B cell (primary cell): ENCODE measurements at regions not wholly inside any gene's neighbourhood (a gene's known extent, or its start where the extent isn't known, plus 50 kb on each side); places are given as distances from the start of the nearest gene placed in this dataset.

Source experiments
- ATAC-seq: fragments of 200-7000 bp; cut with Tn5 transposase; one replicate; pipeline ENCODE4 v1.10.0; 2021; ENCODE audit warnings: low read depth, mild to moderate bottlenecking, moderate number of reproducible peaks, moderate library complexity
- CTCF ChIA-PET: fragments of 350-600 bp; sonication (Branson Sonifier 250); formaldehyde crosslinking; loops from one replicate; lab custom pipeline; 2021; ENCODE audit warnings: antibody characterized with exemption, inconsistent platforms; lab: Charles Lee
- POLR2A ChIA-PET: fragments of 350-600 bp; sonication (Branson Sonifier 250); formaldehyde crosslinking; loops from one replicate; lab custom pipeline; 2021; ENCODE audit warnings: antibody characterized with exemption; lab: Charles Lee
- DNase-seq: peaks from one replicate; pipeline ENCODE4 v3.0.0; 2013
- H2AFZ ChIP-seq: 2 replicates; pipeline ENCODE4 v1.6.1; 2012; ENCODE audit warnings: mild to moderate bottlenecking, low read depth, low read length; ENCODE audit not compliant: insufficient read depth, poor library complexity, severe bottlenecking
- H3K27ac ChIP-seq, 2 donors: 1 replicate in 1 of 2; 2 replicates in 1 of 2; pipeline ENCODE4 v1.5.1; 2012 to 2013; ENCODE audit warnings: low read length in 2 of 2, mild to moderate bottlenecking in 2 of 2, moderate library complexity in 1 of 2
- H3K27me3 ChIP-seq, 4 experiments: fragments of 200-600 bp in 1 of 4; sonication (generic) in 1 of 4; replicated peaks in 1 of 4; 1 replicate in 2 of 4; 2 replicates in 2 of 4; pipeline versions ENCODE4 v1.6.1 to v1.7.0; 2013 to 2016; ENCODE audit warnings: low read length in 3 of 4, mild to moderate bottlenecking in 2 of 4, mixed read lengths in 1 of 4, moderate library complexity in 1 of 4; ENCODE audit not compliant: insufficient read depth in 4 of 4, control insufficient read depth in 3 of 4; ENCODE audit errors: control extremely low read depth in 1 of 4
- H3K36me3 ChIP-seq, 2 experiments: replicated peaks in 1 of 2; 1 replicate in 1 of 2; 2 replicates in 1 of 2; pipeline versions ENCODE4 v1.6.1 to v1.7.1; 2013; ENCODE audit warnings: low read length in 1 of 2; ENCODE audit not compliant: insufficient read depth in 2 of 2, control insufficient read depth in 1 of 2; ENCODE audit errors: control extremely low read depth in 1 of 2, extremely low read depth in 1 of 2
- H3K4me1 ChIP-seq, 2 donors: fragments of 200-600 bp in 1 of 2; sonication (generic) in 1 of 2; 1 replicate in 1 of 2; 2 replicates in 1 of 2; pipeline versions ENCODE4 v1.5.1 to v1.6.1; 2013 to 2017; ENCODE audit warnings: low read length in 2 of 2; ENCODE audit not compliant: control insufficient read depth in 2 of 2, insufficient read depth in 2 of 2
- H3K4me2 ChIP-seq: replicated peaks from 2 replicates; pipeline ENCODE3; 2012; ENCODE audit warnings: mild to moderate bottlenecking, low read depth, low read length; ENCODE audit not compliant: poor library complexity, severe bottlenecking
- H3K4me3 ChIP-seq, 5 experiments: fragments of 200-600 bp in 1 of 5; sonication (generic) in 1 of 5; 1 replicate in 3 of 5; 2 replicates in 2 of 5; pipeline versions ENCODE4 v1.5.1 to v1.7.0; 2011 to 2016; ENCODE audit warnings: low read length in 4 of 5, mild to moderate bottlenecking in 4 of 5, low read depth in 2 of 5, control low read depth in 1 of 5, moderate library complexity in 1 of 5; ENCODE audit not compliant: insufficient read depth in 1 of 5; ENCODE audit errors: control extremely low read depth in 1 of 5, extremely low read depth in 1 of 5
- H3K79me2 ChIP-seq: fragments of 200-600 bp; sonication (generic); one replicate; pipeline ENCODE4 v1.6.0; 2016; ENCODE audit warnings: low read length; ENCODE audit not compliant: control insufficient read depth, insufficient read depth
- H3K9ac ChIP-seq: fragments of 200-600 bp; sonication (generic); 2 replicates; pipeline ENCODE4 v1.6.1; 2017; ENCODE audit warnings: mild to moderate bottlenecking, low read length, moderate library complexity
- H3K9me3 ChIP-seq, 3 donors: one replicate each; pipeline versions ENCODE4 v1.6.1 to v1.7.1; 2013; ENCODE audit warnings: low read length in 2 of 3; ENCODE audit not compliant: control insufficient read depth in 2 of 3, insufficient read depth in 1 of 3; ENCODE audit errors: control extremely low read depth in 1 of 3
- H4K20me1 ChIP-seq: 2 replicates; pipeline ENCODE4 v1.6.0; 2012; ENCODE audit warnings: mild to moderate bottlenecking, low read length; ENCODE audit not compliant: insufficient read depth, control insufficient read depth, poor library complexity, severe bottlenecking
- H3K27ac Mint-ChIP-seq: one replicate; pipeline ENCODE4 v1.8.0; 2021; ENCODE audit warnings: mixed read lengths
- H3K27me3 Mint-ChIP-seq: one replicate; pipeline ENCODE4 v1.8.0; 2021; ENCODE audit warnings: mixed read lengths
- H3K4me1 Mint-ChIP-seq: one replicate; pipeline ENCODE4 v1.8.0; 2021; ENCODE audit warnings: mixed read lengths
- H3K4me3 Mint-ChIP-seq: one replicate; pipeline ENCODE4 v1.8.0; 2021; ENCODE audit warnings: mixed read lengths
- H3K9me3 Mint-ChIP-seq: one replicate; pipeline ENCODE4 v1.8.0; 2022; ENCODE audit warnings: mixed read lengths; ENCODE audit not compliant: insufficient read depth
- CTCF ChIP-seq: fragments of 200-600 bp; IDR thresholded peaks from one replicate; pipeline ENCODE4 v1.8.0; 2022; ENCODE audit warnings: antibody characterized with exemption, mild to moderate bottlenecking
- EZH2 ChIP-seq: IDR thresholded peaks from 2 replicates; pipeline ENCODE4 v1.6.1; 2012; ENCODE audit warnings: borderline replicate concordance, low read depth, mild to moderate bottlenecking, moderate library complexity, low read length; ENCODE audit not compliant: insufficient read depth, poor library complexity, severe bottlenecking
- WGBS: methylation state at CpG from one replicate; pipeline ENCODE4 v1.1.5; 2013; ENCODE audit warnings: missing lambda C conversion rate; ENCODE audit not compliant: insufficient coverage; 5-methylcytosine and 5-hydroxymethylcytosine counted together
- intact Hi-C: fragments of 100-400 bp; cut with micrococcal nuclease; formaldehyde crosslinking; loops from one replicate; pipeline ENCODE4 v1.10.0; 2022

GRCh38 chr1:193926956-193927355, 740.5 kb upstream of the B3GALT2 start:
- Histone ChIP-seq H3K9me3 (peaks cover 0 to 13% (median 1%) of the 10 kb centered on the region in 3 donors), H3K27ac (no peak overlapping the region), H3K79me2 (no peaks in the 10 kb centered on the region), H3K4me3 (no peak overlapping the region), H2AFZ (no peak overlapping the region), H3K9ac (no peak overlapping the region), H3K27me3 (no peaks in the 10 kb centered on the region), H3K4me1 (no peaks in the 10 kb centered on the region), H3K36me3 (no peaks in the 10 kb centered on the region), H3K4me2 (no peak overlapping the region), H4K20me1 (no peaks in the 10 kb centered on the region)
- ChIA-PET POLR2A (no interaction called here), CTCF (no interaction called here)
- Mint-ChIP-seq H3K4me1 (no peaks in the 10 kb centered on the region), H3K27ac (no peak overlapping the region), H3K4me3 (no peak overlapping the region), H3K9me3 (no peaks in the 10 kb centered on the region), H3K27me3 (no peaks in the 10 kb centered on the region)
- ATAC-seq (no peak), DNase-seq (no peak)
- WGBS = 72% methylated on average over 7 of the region's 7 CpGs
- TF ChIP-seq EZH2 (no peak), CTCF (no peak)
- intact Hi-C loops = no loop called here

GRCh38 chr1:193919827-193920226, 733.4 kb upstream of the B3GALT2 start:
- no peak overlapping the region for H3K4me2 ChIP-seq
- CTCF ChIA-PET = no interaction called here
- POLR2A ChIA-PET = no interaction called here
- H3K27me3 Mint-ChIP-seq = no peaks in the 10 kb centered on the region
- DNase-seq (no peak), ATAC-seq (no peak)
- H3K9me3 Mint-ChIP-seq = no peaks in the 10 kb centered on the region
- no peaks in the 10 kb centered on the region for H3K9me3 ChIP-seq
- H3K4me3 ChIP-seq = no peak overlapping the region
- H3K79me2 ChIP-seq = no peaks in the 10 kb centered on the region
- H2AFZ ChIP-seq = no peak overlapping the region
- no peaks in the 10 kb centered on the region for H3K4me1 Mint-ChIP-seq
- H3K27me3 ChIP-seq = no peaks in the 10 kb centered on the region
- H3K9ac ChIP-seq = no peak overlapping the region
- no peak for TF ChIP-seq CTCF
- no peak for TF ChIP-seq EZH2
- intact Hi-C loops = no loop called here
- H3K4me1 ChIP-seq = no peaks in the 10 kb centered on the region
- no peak overlapping the region for H3K27ac Mint-ChIP-seq
- H3K27ac ChIP-seq = no peak overlapping the region
- no CpG with 5 or more reads among the region's 1 CpG for WGBS
- no peak overlapping the region for H3K4me3 Mint-ChIP-seq
- H3K36me3 ChIP-seq = no peaks in the 10 kb centered on the region
- H4K20me1 ChIP-seq = no peaks in the 10 kb centered on the region
